NCI-H2081 treated with DMSO at 0.1 percent for 48 hours (cell line): ENCODE measurements at regions not wholly inside any gene's neighbourhood (a gene's known extent, or its start where the extent isn't known, plus 50 kb on each side); places are given as distances from the start of the nearest gene placed in this dataset.
"Not testable (repeated sequence)": the region's sequence is repeated elsewhere in the genome, so short reads cannot be mapped to it uniquely, and the experiment has no call there.

Experiments
- DNase-seq: peaks from one replicate; lab custom pipeline; 2025; lab: John Stamatoyannopoulos, UW

DNA sequence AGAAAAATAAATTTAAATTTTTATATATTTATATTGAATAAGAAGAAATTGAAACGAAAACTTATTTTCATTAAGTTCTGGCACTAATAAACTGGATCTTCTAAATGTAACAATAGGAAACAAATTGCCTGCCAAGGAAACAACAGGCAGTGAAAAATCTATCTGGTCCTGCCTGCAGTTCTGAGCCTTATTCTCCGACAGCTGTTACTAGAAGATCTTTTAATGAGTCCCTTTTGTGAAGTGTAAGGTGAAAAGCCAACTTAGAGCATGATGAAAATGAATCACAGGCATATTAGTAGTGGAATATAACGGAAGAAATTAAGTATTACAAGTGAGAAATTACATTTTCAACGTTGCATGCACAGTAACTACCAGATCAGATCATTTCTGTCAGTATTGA, 1002.7 kb upstream of the PCDH20 start:
- no peak for DNase-seq

- no peak for DNase-seq
Measured at GRCh38 chr13:62407871-62408270, 992.2 kb upstream of the PCDH20 start.

GRCh38 chr13:62388515-62388914, 972.9 kb upstream of the PCDH20 start:
- no peak for DNase-seq

- DNase-seq = no peak
Measured at GRCh38 chr13:62387647-62388046, 972.0 kb upstream of the PCDH20 start.

- DNase-seq = not testable (repeated sequence)
Measured at GRCh38 chr13:62379241-62379640, 963.6 kb upstream of the PCDH20 start.

DNA sequence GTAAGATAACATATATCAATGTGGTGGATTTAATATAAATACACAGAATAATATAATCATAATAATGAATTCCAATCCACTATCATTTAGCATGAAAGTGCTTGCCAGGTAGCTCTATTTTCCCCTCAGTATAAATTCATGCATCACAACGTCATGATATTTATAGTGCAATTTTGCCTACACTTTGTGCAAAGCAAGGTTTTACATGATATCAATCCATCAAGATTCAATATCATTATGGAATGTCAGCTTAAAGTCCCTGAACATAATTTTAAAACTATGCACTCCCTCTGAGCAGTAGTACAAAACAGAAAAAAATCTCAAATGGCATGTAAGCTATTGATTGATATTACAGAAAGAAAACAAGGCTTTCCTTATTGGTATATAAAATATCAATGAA, 962.2 kb upstream of the PCDH20 start:
- DNase-seq = no peak

DNA sequence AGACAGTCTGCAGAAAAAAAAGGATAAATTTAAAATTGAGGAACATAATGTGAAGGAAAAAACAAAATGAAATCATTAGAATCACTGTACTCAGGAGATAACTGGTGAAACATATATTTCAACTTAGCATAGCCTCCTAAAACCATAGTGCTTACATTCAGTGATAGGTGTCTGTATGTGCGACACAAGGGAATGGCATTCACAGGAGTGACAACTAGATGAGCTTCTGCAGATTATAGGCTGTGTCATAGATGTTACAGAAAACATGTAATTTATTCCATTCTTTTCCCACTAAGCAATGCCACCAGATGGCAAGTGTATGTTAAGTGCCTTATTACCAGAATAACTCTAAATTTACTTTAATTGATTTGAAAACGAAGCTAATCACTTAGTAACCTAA, 960.0 kb upstream of the PCDH20 start:
- no peak for DNase-seq

DNA sequence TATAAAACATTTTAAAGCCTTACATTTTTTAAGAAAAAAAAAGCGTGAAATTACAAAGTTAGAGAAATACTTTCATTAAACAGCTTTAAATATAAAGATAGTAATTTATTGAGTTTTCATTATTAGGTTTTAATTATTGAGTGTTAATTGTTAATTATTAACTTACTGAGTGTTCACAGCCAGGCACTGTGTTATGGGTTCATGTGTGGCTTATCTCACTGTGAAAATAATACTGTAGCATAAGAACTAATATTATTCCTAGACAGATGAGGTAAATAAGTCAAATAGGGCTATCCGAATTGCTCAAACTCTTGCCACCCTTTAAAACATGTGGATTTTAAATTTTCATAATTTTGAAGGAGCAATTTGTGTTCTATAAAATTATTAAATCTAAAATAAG, 956.1 kb upstream of the PCDH20 start:
- DNase-seq = no peak

DNA sequence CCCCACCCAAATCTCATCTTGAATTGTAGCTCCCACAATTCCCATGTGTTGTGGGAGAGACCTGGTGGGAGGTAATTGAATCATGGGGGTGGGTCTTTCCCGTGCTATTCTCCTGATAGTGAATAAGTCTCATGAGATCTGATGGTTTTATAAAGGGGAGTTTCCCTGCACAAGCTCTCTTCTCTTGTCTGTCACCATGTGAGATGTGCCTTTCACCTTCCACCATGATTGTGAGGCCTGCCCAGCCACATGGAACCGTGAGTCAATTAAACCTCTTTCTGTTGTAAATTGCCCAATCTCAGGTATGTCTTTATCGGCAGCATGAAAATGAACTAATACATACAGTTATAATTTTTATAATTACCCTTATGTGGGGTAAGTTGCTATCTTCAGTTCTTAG, 952.3 kb upstream of the PCDH20 start:
- DNase-seq = not testable (repeated sequence)

- DNase-seq = peak; percentile 32
Measured at GRCh38 chr13:62360609-62361008, 945.0 kb upstream of the PCDH20 start.

DNA sequence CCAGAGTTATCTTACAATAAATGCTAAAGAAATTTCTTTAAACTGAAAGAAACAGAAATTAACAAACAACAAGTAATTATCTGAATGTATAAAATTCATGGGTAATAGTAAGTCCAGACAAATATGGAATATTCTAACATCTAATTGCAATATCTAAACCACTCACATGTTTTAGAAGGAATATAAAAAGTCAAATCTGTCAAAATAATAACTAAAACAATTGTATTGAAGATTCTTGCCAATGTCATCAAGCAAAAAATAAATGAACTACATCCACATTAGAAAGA, 942.9 kb upstream of the PCDH20 start:
- DNase-seq = no peak

- no peak for DNase-seq
Measured at GRCh38 chr13:62357887-62358645, 942.4 kb upstream of the PCDH20 start.

DNA sequence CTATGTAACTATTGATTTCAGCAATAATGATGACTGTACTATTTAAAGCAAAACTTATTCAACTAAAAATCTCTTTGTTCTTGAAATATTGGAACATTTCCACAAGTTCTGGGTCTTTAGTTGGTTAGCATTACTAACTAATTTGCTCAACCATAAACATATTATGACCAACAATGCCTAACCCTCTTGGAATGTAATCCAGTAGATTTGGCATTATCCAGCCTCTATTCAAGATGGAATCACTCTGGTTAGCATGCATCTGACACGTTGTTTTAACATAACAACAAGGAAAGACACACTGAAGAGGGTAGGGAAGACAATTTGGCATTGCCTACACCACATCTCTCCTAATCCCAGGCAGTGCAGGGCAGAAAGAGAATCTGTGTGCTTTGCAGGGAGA, 941.3 kb upstream of the PCDH20 start:
- DNase-seq = no peak

GRCh38 chr13:62337109-62337880, 921.6 kb upstream of the PCDH20 start:
- DNase-seq = no peak

DNA sequence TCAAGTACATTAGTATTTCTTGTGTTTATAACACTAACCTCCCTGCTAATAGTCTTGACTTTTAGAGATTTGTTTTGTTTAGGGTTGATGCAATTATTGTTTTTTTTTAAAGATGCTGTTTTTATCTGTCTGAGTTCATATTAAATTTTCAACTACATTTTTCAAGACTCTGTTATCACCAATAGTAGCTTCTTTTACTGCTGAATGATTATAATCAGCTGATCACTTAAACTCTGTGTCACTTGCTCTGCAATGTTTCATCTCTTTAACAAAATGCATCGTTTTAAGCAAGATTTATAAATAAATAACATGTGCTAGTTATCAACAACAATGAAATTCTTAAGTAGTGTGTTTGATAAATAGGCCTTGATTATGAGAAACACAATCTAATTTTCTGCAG, 920.9 kb upstream of the PCDH20 start:
- no peak for DNase-seq

DNA sequence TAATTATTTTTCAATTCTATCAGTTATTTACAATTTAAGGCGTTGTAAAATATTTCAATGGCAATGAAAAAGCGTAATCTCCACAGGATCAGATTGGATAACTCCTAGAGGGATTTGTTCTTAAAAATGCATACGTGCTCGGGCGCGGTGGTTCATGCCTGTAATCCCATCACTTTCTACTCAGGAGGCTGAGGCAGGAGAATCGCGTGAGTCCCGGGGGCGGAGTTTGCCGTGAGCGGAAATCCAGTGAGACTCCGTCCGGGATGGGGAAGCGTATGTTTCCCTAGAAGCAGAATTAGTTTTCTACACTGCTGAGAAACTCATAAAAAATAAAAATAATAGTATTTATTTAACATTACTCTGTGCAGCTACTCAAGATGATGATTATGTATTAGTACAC, 917.8 kb upstream of the PCDH20 start:
- DNase-seq = no peak

DNA sequence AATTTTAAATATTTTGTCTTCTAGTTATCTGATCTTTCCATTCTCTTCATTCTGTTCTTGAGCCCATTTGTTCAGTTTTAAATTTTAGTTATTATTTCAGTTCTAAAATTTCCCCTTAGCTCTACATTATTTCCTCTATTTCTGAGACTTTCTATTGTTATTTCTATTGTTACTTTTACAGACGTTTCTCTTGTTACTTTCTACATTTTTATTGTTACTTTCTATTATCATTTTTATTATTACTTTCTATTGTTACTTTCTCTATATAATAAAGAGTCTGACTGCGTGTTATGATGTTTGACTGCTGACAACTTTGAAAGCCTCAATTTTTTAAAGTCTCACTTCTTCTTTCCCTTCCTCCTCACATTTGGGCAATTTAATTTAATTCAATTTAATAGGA, 915.7 kb upstream of the PCDH20 start:
- DNase-seq = no peak

DNA sequence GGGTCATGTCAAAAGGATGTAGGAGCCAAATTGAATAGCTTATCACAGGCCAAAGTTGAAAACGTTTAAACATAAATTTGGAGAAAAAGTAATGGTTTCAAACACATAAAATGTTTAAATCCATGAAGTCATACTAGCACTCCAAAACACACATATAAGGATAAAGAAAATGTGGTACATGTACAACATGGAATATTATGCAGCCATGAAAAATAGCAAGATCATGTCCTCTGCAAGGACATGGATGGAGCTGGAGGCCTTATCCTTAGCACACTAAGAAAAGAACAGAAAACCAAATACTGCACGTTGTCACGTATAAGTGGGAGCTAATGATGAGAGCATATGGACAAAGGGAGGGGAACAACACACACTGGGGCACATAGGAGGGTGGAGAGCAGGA, 911.7 kb upstream of the PCDH20 start:
- DNase-seq = no peak

DNA sequence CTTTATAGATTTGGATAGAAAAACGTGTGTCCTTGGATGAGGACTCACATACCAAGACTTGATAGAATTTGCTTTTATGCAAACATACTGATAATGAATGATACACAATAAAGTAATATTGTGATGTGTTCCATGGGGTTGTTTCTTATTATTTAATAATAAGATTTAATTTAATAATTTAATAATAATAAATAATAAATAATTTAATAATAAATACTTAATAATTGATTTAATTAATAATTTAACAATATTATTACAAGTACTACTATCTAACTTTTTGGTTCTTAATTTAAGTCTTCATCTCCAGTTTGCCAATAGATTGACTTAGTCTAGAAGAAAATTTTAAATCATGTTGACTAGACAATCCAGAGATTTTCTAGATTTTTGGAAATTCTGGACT, 909.2 kb upstream of the PCDH20 start:
- no peak for DNase-seq

DNA sequence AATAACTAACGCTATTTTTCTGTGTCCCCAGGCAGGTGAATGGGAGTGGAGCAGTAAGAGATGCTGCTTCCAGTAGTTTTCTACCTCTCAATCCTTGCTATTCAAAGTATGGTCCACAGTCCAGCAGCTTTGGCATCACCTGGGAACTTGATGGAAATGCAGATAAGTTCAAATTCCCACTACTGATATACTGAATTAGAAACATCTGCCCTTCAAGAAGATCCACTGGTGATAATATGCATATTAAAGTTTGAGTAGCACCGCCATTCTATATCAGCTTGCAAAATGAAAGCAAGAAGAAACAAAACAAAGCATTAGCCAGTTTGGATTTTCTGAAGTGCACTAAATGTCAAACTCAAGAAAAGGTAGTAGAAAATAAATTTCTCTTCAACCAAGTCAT, 906.2 kb upstream of the PCDH20 start:
- DNase-seq = no peak

DNA sequence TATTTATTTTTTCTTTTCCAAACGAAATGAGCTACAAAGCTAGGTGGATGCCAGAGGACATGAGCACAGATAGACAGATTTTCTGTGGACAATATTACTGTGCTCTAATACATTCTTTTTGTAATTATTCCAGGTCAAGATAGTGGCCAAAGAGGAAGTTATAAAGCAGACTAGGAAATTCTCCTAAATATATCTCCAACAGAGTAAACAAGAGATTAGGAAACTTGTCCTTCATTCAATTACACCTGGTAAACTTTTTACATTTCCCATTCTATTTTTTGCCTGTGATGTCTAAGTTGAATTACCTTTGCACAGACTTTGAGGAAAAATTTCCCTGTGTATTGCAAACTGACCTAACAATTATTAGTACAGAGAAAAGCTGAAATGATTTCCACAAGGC, 905.5 kb upstream of the PCDH20 start:
- DNase-seq = no peak

DNA sequence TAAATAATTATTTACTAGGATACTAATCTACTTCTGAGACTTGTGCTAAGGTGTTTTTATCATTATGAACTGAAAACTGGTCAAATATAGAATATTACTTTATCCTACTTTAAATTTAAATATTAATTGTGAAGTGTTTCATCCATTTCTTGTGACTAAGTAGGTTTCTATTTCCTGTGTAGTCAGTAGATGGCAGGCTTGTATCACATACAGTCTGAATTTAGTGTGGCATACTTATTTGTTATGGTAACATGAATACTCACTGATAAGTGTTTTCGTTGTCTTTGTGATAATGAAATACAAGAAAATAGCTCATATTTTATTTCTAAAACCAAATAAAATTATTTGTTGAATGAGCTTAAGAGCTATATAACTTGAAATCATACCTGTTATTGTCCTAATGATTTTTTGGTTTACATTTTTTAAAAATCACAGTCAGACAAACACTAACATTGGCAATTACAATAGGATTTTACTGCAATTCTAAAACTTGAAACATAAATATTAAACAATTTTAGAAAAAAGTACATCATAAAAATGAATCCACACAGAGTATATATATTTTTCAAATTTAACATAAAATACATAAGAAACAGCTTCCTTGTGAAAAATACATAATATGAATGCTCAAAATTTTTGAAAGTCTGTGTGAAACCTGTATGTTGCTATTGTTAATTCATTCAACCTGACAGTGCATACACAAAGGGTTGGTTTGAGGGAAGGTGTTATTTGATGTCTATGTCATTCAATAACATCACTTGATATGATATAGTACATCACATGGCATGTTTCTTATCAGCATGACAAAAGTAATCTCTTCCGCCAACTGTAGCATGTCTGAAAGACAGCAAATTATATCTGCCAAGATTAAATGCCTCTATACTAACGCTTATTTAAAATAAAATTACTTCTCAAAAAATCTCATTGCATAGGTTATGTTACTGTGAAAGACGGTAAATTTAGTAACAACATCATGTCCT, 904.8 kb upstream of the PCDH20 start:
- peak; percentile 45 for DNase-seq

GRCh38 chr13:62309904-62310303, 894.3 kb upstream of the PCDH20 start:
- no peak for DNase-seq
